ENCODE measurements at regions not wholly inside any gene's neighbourhood (a gene's known extent, or its start where the extent isn't known, plus 50 kb on each side); places are given as distances from the start of the nearest gene placed in this dataset.
"Not testable (repeated sequence)": the region's sequence is repeated elsewhere in the genome, so short reads cannot be mapped to it uniquely, and the experiment has no call there.

GRCh38 chr11:42422090-42422489 is 889.7 kb upstream of the API5 start:
- Histone ChIP-seq H3K9ac (ENCODE audit: low read length) (no peak overlapping the region), H3K4me1 (ENCODE audit: low read length) (no peaks in the 10 kb centered on the region)

GRCh38 chr11:42434911-42435310 is 876.9 kb upstream of the API5 start:
- H3K9ac ChIP-seq (ENCODE audit: low read length); H3K9me2 ChIP-seq (replicated peaks; ENCODE audit: insufficient read depth, low read length); DNase-seq; H3K36me3 ChIP-seq (replicated peaks; ENCODE audit: insufficient read depth, low read length); H3K4me2 ChIP-seq (ENCODE audit: low read depth, low read length); H3F3A ChIP-seq (ENCODE audit: insufficient read depth, low read length); H3K79me2 ChIP-seq (ENCODE audit: low read length); H2AFZ ChIP-seq (ENCODE audit: low read length); H3K4me1 ChIP-seq (ENCODE audit: low read length); H4K20me1 ChIP-seq (ENCODE audit: insufficient read depth, low read length); H3K27ac ChIP-seq (ENCODE audit: low read length); H3K4me3 ChIP-seq (ENCODE audit: low read length); H3K9me3 ChIP-seq (replicated peaks; ENCODE audit: insufficient read depth, low read length); H3K27me3 ChIP-seq (replicated peaks; ENCODE audit: insufficient read depth, low read length): not testable (repeated sequence)

More at GRCh38 chr11:42422090-42422489, 889.7 kb upstream of the API5 start:
- TF ChIP-seq EZH2phosphoT487 (IDR thresholded peaks at IDR 0.05; ENCODE audit: low read length) (no peak), EZH2 (optimal IDR thresholded peaks at IDR 0.05; ENCODE audit: low read depth, low read length) (no peak)
- TF ChIP-seq, protein P1, sequence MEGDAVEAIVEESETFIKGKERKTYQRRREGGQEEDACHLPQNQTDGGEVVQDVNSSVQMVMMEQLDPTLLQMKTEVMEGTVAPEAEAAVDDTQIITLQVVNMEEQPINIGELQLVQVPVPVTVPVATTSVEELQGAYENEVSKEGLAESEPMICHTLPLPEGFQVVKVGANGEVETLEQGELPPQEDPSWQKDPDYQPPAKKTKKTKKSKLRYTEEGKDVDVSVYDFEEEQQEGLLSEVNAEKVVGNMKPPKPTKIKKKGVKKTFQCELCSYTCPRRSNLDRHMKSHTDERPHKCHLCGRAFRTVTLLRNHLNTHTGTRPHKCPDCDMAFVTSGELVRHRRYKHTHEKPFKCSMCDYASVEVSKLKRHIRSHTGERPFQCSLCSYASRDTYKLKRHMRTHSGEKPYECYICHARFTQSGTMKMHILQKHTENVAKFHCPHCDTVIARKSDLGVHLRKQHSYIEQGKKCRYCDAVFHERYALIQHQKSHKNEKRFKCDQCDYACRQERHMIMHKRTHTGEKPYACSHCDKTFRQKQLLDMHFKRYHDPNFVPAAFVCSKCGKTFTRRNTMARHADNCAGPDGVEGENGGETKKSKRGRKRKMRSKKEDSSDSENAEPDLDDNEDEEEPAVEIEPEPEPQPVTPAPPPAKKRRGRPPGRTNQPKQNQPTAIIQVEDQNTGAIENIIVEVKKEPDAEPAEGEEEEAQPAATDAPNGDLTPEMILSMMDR (IDR thresholded peaks at IDR 0.05; ENCODE audit: low read length): no peak
- Histone ChIP-seq H3K4me3 (ENCODE audit: low read length) (no peak overlapping the region), H3K9me2 (replicated peaks; ENCODE audit: insufficient read depth, low read length) (no peaks in the 10 kb centered on the region), H3K27me3 (replicated peaks; ENCODE audit: insufficient read depth, low read length) (no peaks in the 10 kb centered on the region), H3K4me2 (ENCODE audit: low read depth, low read length) (no peak overlapping the region), H3F3A (ENCODE audit: insufficient read depth, low read length) (no peaks in the 10 kb centered on the region), H4K20me1 (ENCODE audit: insufficient read depth, low read length) (no peaks in the 10 kb centered on the region), H3K9me3 (replicated peaks; ENCODE audit: insufficient read depth, low read length) (no peaks in the 10 kb centered on the region; the same call in 1 of the 2 replicates), H3K27ac (ENCODE audit: low read length) (no peak overlapping the region), H3K79me2 (ENCODE audit: low read length) (no peaks in the 10 kb centered on the region), H2AFZ (ENCODE audit: low read length) (no peak overlapping the region), H3K36me3 (replicated peaks; ENCODE audit: insufficient read depth, low read length) (no peaks in the 10 kb centered on the region)
- DNase-seq: no peak

DNA sequence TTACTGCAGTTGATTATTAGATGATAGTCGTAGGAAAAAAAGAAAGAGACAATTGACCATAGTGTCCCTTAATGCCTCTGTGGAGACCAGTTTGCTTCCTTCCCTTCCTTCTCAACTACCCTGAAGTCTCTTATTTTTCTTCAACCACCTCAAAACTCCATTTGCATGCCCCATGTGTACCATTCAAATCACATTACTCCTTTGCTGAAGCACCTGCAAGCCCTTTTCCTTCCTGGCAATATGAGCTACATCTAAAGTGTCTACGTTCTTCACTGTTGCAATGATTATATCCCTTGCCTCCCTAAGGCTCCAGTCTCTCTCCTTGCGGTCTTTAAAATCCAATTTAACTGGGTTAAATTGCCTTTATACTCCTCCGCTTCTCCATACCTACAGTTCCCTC is 867.4 kb upstream of the API5 start:
- no peaks in the 10 kb centered on the region for H3K9me2 ChIP-seq (replicated peaks; ENCODE audit: insufficient read depth, low read length)
- H3K4me2 ChIP-seq (ENCODE audit: low read depth, low read length): no peak overlapping the region
- no peaks in the 10 kb centered on the region for H3K79me2 ChIP-seq (ENCODE audit: low read length)
- H3F3A ChIP-seq (ENCODE audit: insufficient read depth, low read length): no peaks in the 10 kb centered on the region
- no peak overlapping the region for H2AFZ ChIP-seq (ENCODE audit: low read length)
- H3K9ac ChIP-seq (ENCODE audit: low read length): no peak overlapping the region
- no peaks in the 10 kb centered on the region for H3K4me1 ChIP-seq (ENCODE audit: low read length)
- no peak overlapping the region for H3K4me3 ChIP-seq (ENCODE audit: low read length)
- H3K27ac ChIP-seq (ENCODE audit: low read length): no peak overlapping the region
- TF ChIP-seq, protein P1 (IDR thresholded peaks at IDR 0.05; ENCODE audit: low read length): no peak
- TF ChIP-seq EZH2 (optimal IDR thresholded peaks at IDR 0.05; ENCODE audit: low read depth, low read length): no peak
- TF ChIP-seq EZH2phosphoT487 (IDR thresholded peaks at IDR 0.05; ENCODE audit: low read length): no peak
- no peak for DNase-seq
- no peaks in the 10 kb centered on the region for H3K36me3 ChIP-seq (replicated peaks; ENCODE audit: insufficient read depth, low read length)
- H4K20me1 ChIP-seq (ENCODE audit: insufficient read depth, low read length): no peaks in the 10 kb centered on the region
- H3K9me3 ChIP-seq (replicated peaks; ENCODE audit: insufficient read depth, low read length): no peaks in the 10 kb centered on the region
- H3K27me3 ChIP-seq (replicated peaks; ENCODE audit: insufficient read depth, low read length): no peaks in the 10 kb centered on the region

- Histone ChIP-seq H3K4me1 (ENCODE audit: low read length) (no peaks in the 10 kb centered on the region), H3K4me2 (ENCODE audit: low read depth, low read length) (no peak overlapping the region), H3K79me2 (ENCODE audit: low read length) (no peaks in the 10 kb centered on the region), H3K4me3 (ENCODE audit: low read length) (no peak overlapping the region), H3K9ac (ENCODE audit: low read length) (no peak overlapping the region), H2AFZ (ENCODE audit: low read length) (no peak overlapping the region), H3K27ac (ENCODE audit: low read length) (no peak overlapping the region), H3F3A (ENCODE audit: insufficient read depth, low read length) (no peaks in the 10 kb centered on the region), H3K36me3 (replicated peaks; ENCODE audit: insufficient read depth, low read length) (no peaks in the 10 kb centered on the region), H3K9me3 (replicated peaks; ENCODE audit: insufficient read depth, low read length) (no peaks in the 10 kb centered on the region), H3K9me2 (replicated peaks; ENCODE audit: insufficient read depth, low read length) (no peaks in the 10 kb centered on the region), H4K20me1 (ENCODE audit: insufficient read depth, low read length) (no peaks in the 10 kb centered on the region), H3K27me3 (replicated peaks; ENCODE audit: insufficient read depth, low read length) (no peaks in the 10 kb centered on the region)
- TF ChIP-seq, protein P1 (IDR thresholded peaks at IDR 0.05; ENCODE audit: low read length): no peak
- TF ChIP-seq EZH2 (optimal IDR thresholded peaks at IDR 0.05; ENCODE audit: low read depth, low read length) (no peak), EZH2phosphoT487 (IDR thresholded peaks at IDR 0.05; ENCODE audit: low read length) (no peak)
- DNase-seq: no peak
Observed at GRCh38 chr11:42462558-42463310, 849.1 kb upstream of the API5 start.

Data from MM.1S (cell line).